ENCODE measurements at regions not wholly inside any gene's neighbourhood (a gene's known extent, or its start where the extent isn't known, plus 50 kb on each side); places are given as distances from the start of the nearest gene placed in this dataset.

GRCh38 chr11:70604630-70605467 is 206.5 kb downstream of the CTTN start:
- no peak for TF ChIP-seq CTCF (IDR thresholded peaks at IDR 0.05; ENCODE audit: insufficient read depth, low read depth, low read length, missing control alignments)
- H3K4me3 ChIP-seq (ENCODE audit: low read depth, low read length): no peak overlapping the region
- no peak for DNase-seq (ENCODE audit: low read depth)

- DNase-seq (ENCODE audit: low read depth): no peak
- no peak for TF ChIP-seq CTCF (IDR thresholded peaks at IDR 0.05; ENCODE audit: insufficient read depth, low read depth, low read length, missing control alignments)
- H3K4me3 ChIP-seq (ENCODE audit: low read depth, low read length): no peak overlapping the region
Measured at GRCh38 chr11:70605468-70605815, 207.1 kb downstream of the CTTN start.

GRCh38 chr11:70605846-70606245 is 207.5 kb downstream of the CTTN start:
- TF ChIP-seq CTCF (IDR thresholded peaks at IDR 0.05; ENCODE audit: insufficient read depth, low read depth, low read length, missing control alignments): no peak
- no peak overlapping the region for H3K4me3 ChIP-seq (ENCODE audit: low read depth, low read length)
- DNase-seq (ENCODE audit: low read depth): no peak

GRCh38 chr11:70606248-70606950 is 208.1 kb downstream of the CTTN start:
- no peak for TF ChIP-seq CTCF (IDR thresholded peaks at IDR 0.05; ENCODE audit: insufficient read depth, low read depth, low read length, missing control alignments)
- DNase-seq (ENCODE audit: low read depth): no peak
- H3K4me3 ChIP-seq (ENCODE audit: low read depth, low read length): no peak overlapping the region

GRCh38 chr11:70606951-70607330 is 208.6 kb downstream of the CTTN start:
- H3K4me3 ChIP-seq (ENCODE audit: low read depth, low read length): no peak overlapping the region
- no peak for DNase-seq (ENCODE audit: low read depth)
- no peak for TF ChIP-seq CTCF (IDR thresholded peaks at IDR 0.05; ENCODE audit: insufficient read depth, low read depth, low read length, missing control alignments)

GRCh38 chr11:70607561-70607960 is 209.2 kb downstream of the CTTN start:
- no peak for DNase-seq (ENCODE audit: low read depth)
- no peak overlapping the region for H3K4me3 ChIP-seq (ENCODE audit: low read depth, low read length)
- no peak for TF ChIP-seq CTCF (IDR thresholded peaks at IDR 0.05; ENCODE audit: insufficient read depth, low read depth, low read length, missing control alignments)

Measured in GM12865 (cell line).